GM18868 (cell line): ENCODE measurements at regions not wholly inside any gene's neighbourhood (a gene's known extent, or its start where the extent isn't known, plus 50 kb on each side); places are given as distances from the start of the nearest gene placed in this dataset.
"Not testable (repeated sequence)": the region's sequence is repeated elsewhere in the genome, so short reads cannot be mapped to it uniquely, and the experiment has no call there.

Experiments
- ATAC-seq: cut with Tn5 transposase; IDR thresholded peaks from one replicate; pipeline ENCODE4 v1.9.1; 2021; ENCODE audit warnings: mild to moderate bottlenecking, moderate library complexity; ENCODE audit not compliant: unreplicated experiment

DNA sequence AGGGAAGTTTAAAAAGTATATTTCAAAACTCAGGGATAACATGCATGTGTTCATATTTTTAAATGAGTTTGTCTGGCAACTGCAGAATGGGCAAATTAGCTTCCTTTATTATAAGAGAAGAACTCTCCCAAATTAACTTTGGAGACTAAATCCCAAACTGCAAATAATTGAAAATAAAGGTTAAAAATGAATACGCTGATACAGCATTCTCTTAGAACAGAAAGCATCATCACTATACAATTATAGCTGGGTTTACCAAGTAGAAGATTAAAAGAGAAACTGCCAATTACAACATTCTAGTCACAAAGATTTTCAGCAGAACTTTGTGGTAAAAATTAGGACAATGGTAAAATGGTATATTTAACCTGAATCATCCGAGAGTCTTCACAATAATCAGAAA, 73.3 kb downstream of the OLFM4 start:
- no peak for ATAC-seq

DNA sequence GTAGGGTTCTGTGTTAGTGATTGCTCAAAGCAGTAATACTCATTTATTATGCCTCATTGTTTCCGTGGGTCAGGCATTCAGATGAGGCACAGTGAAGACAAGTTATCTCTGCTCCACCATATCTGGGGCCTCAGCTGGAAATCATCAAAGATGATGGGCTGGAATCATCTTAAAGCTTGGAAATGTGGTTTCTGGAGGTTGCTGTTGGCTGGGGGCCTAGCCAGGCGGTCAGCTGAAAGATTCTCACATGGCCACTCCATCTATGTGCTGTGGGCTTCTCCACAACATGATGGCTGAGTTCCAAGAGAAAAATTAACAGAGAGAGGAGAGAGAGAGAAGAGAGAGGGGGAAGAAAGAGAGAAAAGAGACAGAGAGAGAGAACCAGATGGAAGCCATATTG, 75.5 kb downstream of the OLFM4 start:
- no peak for ATAC-seq

DNA sequence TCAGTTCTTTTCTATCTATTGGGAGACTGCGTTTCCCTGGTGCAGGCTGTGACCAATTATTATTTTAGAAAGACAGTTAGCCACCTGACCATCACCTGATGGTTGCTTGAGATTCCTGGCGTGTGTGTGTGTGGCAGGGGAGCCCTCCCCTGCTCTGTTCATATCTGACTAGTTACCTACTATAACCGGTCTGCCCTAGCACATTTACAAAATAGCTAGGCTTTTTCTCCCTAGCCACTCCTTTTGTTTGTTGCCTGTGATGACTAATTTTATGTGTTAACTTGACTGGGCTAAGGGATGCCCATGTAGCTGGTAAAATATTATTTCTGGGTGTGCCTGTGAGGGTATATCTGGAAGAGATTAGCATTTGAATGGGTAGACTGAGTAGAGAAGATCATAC, 76.9 kb downstream of the OLFM4 start:
- no peak for ATAC-seq

- ATAC-seq, result no peak
Observed at GRCh38 chr13:53105890-53106289, 77.3 kb downstream of the OLFM4 start.

- no peak for ATAC-seq
Observed at GRCh38 chr13:53110181-53110580, 81.6 kb downstream of the OLFM4 start.

DNA sequence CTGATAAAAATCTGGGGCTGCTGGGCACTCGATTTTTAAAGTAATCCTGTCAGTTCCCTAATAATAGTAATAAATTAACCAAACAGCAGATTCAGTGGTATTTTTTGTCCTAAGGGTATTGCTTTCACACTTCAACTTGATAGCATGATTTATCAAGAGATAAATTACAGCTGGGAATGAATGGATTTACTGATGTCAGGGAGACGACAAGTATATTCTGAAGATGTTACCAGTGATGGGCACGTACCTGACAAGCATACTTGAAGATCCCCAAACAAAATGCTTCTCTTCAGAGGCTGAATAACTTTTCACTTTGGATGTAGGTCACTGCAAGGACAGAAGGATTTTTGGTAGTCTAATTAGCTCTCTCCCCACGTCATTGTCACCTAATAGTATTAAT, 82.0 kb downstream of the OLFM4 start:
- no peak for ATAC-seq

- no peak for ATAC-seq
Observed at GRCh38 chr13:53112522-53112921, 83.9 kb downstream of the OLFM4 start.

DNA sequence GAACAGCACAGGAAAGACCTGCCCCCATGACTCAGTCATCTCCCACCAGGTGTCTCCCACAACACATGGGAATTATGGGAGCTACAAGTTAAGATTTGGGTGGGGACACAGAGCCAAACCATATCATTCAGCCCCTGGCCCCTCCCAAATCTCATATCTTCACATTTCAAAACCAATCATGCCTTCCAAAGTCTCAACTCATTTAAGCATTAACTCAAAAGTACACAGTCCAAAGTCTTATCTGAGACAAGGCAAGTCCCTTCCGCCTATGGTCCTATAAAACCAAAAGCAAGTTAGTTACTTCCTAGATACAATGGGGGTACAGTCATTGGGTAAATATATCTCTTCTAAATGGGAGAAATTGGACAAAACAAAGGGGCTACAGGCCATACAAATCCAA, 88.4 kb downstream of the OLFM4 start:
- not testable (repeated sequence) for ATAC-seq

DNA sequence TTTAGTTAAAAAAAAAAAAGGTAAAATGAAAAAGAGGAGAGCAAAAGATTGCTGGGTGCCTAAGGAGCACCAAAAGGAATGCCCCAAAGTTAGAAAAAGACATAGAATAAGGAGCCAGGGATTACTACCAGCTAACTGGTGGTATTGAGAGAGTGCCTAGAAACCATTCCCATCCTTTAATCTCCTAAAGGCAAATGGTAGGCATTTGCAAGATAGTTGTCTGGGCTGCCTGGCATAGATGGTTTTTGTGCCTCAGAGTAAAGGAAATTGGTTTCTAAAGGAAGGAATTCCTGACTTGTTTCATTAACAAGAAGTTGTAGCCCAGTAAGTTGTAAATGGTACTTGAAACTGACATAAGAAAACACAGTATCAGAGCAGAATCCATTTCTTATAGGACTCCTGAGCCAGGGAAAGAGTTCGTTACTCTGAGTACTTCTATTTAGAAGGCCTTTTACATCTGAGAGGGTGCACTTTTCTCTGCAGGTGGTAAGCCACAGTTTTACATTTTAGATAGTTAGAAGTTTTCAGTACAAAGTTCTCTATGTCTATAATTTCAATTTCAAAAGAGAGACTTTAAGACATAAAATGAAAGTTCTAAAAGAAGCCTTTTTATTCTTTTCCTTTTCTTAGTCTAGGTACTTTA, 92.6 kb downstream of the OLFM4 start:
- ATAC-seq, result no peak

- no peak for ATAC-seq
Observed at GRCh38 chr13:53121919-53122318, 93.3 kb downstream of the OLFM4 start.

GRCh38 chr13:53123536-53123935, 94.9 kb downstream of the OLFM4 start:
- no peak for ATAC-seq

DNA sequence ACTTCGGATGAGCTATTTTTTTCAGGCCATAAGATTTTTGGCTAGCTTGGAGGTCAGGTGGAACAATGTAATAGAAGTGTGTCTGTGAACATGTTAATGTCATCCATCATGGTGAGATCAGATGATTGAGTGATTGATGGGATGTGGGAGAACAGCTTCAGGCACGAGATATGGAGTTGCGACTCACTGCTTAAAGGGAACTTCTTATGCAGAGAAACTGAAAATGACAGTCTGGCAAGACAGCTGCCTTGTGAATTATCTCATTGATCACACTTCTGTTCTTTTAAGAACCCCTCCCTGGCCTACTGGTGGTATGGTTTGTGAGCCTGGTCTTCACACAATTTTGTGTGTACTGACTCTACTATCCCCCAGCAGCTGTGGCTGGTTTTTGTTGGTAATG, 96.0 kb downstream of the OLFM4 start:
- no peak for ATAC-seq

DNA sequence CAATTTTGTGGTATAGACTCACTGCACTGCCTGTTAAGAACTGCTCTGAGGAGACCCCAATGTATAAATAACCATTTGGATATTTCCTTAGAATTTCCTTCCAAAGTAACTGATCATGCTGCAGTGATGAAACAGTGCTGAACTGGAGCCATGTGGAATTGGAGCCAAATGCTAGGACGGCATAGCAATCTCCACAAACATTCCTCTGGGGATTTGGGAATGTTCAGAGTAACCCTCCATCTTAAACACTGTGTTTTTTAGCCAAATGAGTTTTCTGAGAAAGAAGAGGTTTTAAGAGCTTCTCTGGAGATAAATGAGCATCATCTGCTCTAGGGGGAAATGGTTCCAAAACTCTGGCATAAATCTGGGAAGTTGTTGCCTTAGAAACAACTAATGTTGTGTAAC, 98.2 kb downstream of the OLFM4 start:
- no peak for ATAC-seq

- no peak for ATAC-seq
Observed at GRCh38 chr13:53127373-53127772, 98.8 kb downstream of the OLFM4 start.

DNA sequence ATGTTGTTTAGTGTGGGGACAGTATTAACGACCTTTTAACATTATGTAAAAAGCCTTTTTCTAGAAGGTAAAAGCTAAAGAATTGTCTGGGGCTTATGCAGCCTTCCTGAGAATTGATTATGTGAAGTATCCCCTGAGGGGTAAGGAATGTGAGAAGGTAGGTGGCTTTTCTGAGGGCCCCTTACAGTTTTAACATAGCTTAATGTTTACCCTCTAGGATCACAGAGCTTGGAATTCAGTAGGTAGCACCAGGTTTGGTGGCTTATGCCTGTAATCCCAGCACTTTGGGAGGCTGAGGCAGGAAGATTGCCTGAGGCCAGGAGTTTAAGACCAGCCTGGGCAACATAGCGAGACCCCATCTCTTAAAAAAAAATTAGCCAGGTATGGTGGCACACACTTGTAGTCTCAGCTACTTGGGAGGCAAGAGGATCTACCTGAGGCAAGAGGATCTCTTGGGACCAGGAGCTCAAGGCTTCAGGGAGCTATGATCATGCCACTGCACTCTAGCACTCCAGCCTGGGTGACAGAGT, 101.3 kb downstream of the OLFM4 start:
- ATAC-seq, result no peak

- no peak for ATAC-seq
Observed at GRCh38 chr13:53131361-53131760, 102.7 kb downstream of the OLFM4 start.

DNA sequence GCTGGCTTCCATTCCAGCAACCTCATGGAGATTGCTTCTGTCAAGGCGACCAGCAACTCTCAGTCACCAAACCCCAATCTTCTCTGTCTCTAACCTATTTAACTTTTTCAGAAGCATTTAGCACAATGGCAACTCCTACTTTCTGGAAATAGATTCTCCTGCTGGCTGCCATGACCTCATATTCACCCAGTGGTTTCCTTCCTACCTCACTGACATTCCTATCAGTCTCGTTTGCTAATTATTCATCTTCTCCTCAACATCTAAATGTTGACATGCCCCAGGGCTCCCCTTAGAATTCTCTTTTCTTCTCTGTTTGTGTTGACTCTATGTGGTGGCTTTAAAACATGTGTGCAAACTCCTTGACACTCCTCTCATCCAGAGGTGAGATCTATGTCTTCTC, 106.7 kb downstream of the OLFM4 start:
- no peak for ATAC-seq

GRCh38 chr13:53136554-53137215, 108.1 kb downstream of the OLFM4 start:
- no peak for ATAC-seq

DNA sequence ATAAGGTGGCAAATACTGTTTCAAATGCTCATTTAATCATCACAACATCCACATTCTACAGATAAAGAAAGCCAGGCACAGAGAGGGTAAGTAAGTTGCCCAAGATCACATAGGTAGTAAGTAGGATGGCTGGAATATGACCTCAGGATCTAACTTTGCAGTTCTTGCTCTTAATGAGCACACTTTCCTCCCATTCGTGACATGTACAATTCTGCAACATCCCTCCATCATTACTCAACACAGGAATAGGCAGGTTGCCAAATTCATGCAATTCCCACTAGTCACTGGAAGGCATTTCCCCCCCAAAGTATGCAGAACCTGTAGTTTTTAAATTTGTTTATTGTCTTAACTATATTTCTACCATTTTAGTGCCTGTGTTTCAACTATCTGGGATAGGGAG, 109.2 kb downstream of the OLFM4 start:
- no peak for ATAC-seq

DNA sequence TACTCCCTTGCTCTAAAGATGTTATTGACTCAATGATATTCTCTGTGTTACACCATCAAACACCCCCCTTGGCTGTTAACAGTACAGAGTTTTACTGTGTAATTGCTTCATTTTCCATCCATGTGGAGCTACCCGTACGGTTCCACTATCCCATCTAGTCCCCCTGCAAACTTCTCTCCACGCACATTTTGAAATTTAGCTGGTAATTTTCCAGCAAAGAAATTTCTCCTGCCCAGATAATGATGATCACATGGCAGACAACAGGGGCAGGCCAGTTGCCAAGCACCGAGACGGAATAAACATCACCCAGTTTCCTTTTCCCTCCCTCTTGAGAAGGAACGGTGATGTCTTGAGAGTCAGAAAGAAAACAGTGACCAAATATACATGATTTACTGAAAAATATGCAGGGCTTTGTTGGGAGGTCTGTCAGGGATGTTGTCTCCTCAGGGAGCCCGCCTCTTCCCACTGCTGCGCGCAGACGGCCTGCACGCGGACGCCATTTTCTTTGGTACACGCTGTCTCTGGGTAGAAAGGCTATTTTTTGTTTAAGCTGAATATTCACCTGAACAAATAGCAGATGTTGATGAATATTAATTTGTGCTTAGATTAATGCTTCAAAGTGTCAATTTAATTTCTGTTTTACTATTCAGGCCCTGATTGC, 109.9 kb downstream of the OLFM4 start:
- ATAC-seq, result no peak

GRCh38 chr13:53141336-53141735, 112.7 kb downstream of the OLFM4 start:
- ATAC-seq, result no peak

DNA sequence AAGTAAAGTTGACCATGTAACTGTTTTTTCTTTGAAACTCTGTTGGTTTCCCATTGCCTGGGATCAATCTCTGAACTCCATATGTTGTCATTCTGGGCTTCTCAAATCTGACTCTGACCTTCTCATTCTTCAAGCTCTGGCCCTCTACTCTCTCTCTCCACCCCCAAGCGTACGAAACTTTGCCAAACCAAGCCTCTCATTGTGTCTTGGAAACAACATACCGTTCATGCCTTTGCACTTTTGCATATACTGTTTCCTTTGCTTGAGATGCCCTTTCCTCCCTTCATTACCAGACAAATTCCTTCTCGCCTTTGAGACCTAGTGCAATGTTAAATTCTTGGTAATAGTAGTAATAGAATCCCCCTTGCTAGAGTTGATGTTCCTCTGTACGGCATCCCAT, 113.7 kb downstream of the OLFM4 start:
- no peak for ATAC-seq
